ENCODE measurements at regions not wholly inside any gene's neighbourhood (a gene's known extent, or its start where the extent isn't known, plus 50 kb on each side); places are given as distances from the start of the nearest gene placed in this dataset.

- TF ChIP-seq CTCF (conservative IDR thresholded peaks at IDR 0.05; ENCODE audit: low read length): no peak
- no peak for TF ChIP-seq EZH2phosphoT487 (IDR thresholded peaks at IDR 0.05; ENCODE audit: borderline replicate concordance)
Measured at GRCh38 chr9:655875-656274, 185.6 kb upstream of the DMRT1 start.
